C4-2B (cell line): ENCODE measurements at regions not wholly inside any gene's neighbourhood (a gene's known extent, or its start where the extent isn't known, plus 50 kb on each side); places are given as distances from the start of the nearest gene placed in this dataset.

ENCODE experiments used
- H3K27ac ChIP-seq: fragments of 450-650 bp; 2 replicates; pipeline ENCODE4 v1.5.1; 2017
- ZFX ChIP-seq: fragments of 450-650 bp; IDR thresholded peaks from 2 replicates; pipeline ENCODE4 v1.6.1; 2017
- TF ChIP-seq, protein P1 (sequence below): fragments of 450-650 bp; conservative IDR thresholded peaks from 2 replicates; pipeline ENCODE4 v1.5.1; 2017; ENCODE audit warnings: mild to moderate bottlenecking

DNA sequence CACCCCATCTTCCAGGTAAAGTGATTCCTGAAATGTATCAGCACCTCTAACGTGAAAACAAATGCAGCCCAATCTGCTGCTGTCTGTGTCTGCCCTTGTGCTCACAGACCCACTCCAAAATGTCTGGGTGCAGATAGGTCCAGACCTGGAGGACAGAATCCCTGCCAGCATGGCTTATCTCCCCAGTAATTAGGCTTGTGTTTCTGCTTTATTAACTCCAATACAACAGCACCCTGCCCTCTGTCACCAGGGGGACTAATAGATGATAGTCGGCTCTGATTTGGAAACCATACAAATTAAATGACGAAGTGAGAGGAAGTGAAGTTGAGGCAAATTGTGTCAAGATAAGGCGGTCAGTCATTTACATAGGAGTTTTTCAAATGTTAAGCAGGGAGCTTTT lies 608.3 kb upstream of the SALL1 start:
- no peak overlapping the region for H3K27ac ChIP-seq
- TF ChIP-seq, protein P1, sequence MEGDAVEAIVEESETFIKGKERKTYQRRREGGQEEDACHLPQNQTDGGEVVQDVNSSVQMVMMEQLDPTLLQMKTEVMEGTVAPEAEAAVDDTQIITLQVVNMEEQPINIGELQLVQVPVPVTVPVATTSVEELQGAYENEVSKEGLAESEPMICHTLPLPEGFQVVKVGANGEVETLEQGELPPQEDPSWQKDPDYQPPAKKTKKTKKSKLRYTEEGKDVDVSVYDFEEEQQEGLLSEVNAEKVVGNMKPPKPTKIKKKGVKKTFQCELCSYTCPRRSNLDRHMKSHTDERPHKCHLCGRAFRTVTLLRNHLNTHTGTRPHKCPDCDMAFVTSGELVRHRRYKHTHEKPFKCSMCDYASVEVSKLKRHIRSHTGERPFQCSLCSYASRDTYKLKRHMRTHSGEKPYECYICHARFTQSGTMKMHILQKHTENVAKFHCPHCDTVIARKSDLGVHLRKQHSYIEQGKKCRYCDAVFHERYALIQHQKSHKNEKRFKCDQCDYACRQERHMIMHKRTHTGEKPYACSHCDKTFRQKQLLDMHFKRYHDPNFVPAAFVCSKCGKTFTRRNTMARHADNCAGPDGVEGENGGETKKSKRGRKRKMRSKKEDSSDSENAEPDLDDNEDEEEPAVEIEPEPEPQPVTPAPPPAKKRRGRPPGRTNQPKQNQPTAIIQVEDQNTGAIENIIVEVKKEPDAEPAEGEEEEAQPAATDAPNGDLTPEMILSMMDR: no peak
- no peak for TF ChIP-seq ZFX

DNA sequence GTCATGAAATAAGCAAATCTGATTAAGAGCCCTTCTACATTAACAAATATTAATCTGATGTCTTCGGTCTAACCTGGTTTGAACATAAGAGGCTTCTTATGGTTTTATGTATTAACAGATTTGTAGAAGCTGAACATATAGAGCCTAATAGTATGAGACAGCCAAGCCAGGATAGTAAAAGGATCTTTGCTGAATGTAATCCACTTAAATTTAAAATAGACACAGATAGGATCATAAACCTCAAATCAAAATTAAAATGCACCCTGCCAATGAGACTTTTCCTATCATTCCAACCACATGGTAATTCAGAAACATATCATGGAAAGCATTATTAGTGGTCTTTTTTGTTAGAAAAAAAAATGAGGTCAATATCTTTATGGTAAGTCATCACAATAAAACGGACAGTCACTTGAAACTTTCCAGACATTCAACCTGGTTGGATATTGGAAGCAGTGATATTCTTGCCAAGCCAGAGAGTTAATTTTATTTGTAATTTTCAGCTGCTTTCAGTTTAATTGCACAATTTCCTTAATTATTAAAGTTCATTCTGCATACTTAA lies 606.9 kb upstream of the SALL1 start:
- no peak overlapping the region for H3K27ac ChIP-seq
- TF ChIP-seq ZFX: no peak
- TF ChIP-seq, protein P1: no peak

DNA sequence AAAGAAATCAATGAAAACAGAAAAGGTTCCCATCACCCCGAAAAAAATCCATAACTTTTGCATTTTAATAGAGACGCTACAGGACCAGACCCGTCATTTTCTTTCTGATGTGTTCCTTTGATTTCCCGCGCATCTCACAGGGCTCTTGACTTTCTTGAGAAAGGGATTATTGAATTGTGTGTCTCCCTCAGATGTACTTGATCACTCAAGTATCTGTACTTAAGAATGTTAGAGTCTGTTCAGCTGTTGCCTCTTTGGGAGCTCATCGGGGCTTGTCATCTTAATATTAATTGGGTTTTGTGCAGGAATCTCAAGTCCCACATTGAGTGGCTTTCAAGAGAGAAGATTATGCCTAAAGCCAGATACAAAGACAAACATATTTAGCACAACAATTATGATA lies 606.4 kb upstream of the SALL1 start:
- no peak overlapping the region for H3K27ac ChIP-seq

DNA sequence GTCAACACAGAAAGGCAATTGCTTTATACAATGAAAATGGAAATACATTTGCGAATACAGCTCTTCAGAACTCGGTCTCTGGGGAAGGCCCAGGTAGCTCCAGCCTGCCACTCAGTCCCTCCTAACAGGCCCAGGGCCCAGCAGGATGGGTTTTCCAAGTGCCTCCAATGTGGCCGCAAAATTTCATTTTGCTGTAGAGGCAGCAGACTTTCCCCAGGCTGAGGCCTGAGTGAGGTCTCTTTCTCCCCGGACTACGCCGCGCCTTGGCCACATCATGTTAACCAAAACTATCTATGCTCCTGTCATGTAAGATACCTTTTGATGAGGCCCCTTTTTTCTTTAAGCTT lies 606.0 kb upstream of the SALL1 start:
- no peak overlapping the region for H3K27ac ChIP-seq
- TF ChIP-seq, protein P1: no peak
- no peak for TF ChIP-seq ZFX

More for the DNA sequence above, 606.4 kb upstream of the SALL1 start:
- TF ChIP-seq, protein P1: no peak
- no peak for TF ChIP-seq ZFX

DNA sequence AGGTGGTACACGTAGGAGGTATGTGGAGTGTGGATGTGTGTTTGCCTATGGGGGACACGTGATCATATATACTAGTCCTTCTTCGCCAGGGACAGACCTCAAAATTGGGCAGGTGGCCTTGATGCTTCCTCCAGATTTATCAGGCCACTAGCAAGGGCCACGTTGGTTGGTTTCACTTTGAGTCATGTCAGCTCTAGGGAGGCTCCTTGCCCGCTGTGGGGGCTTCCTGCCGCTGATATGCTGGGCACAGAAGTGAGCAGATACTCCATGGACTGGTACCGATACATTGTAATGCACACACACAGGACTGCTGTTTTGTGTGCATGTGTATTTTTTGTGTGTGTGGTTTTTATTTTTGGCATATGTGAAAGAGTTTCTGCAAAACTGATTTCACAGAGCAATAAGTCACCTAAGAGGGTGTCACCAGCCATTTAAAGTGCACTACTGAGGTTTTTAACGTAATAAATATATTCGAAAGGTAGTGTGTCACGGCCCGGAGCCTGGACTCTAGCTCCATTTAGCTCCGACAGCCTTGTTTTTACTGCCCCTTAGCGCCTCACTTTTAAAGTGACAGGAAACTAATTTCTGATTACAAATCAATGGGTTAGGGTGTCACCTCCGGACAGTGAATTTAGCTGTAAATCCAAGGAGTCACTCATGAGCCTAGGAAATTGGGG lies 605.5 kb upstream of the SALL1 start:
- no peak for TF ChIP-seq ZFX
- TF ChIP-seq, protein P1: no peak
- H3K27ac ChIP-seq: no peak overlapping the region

DNA sequence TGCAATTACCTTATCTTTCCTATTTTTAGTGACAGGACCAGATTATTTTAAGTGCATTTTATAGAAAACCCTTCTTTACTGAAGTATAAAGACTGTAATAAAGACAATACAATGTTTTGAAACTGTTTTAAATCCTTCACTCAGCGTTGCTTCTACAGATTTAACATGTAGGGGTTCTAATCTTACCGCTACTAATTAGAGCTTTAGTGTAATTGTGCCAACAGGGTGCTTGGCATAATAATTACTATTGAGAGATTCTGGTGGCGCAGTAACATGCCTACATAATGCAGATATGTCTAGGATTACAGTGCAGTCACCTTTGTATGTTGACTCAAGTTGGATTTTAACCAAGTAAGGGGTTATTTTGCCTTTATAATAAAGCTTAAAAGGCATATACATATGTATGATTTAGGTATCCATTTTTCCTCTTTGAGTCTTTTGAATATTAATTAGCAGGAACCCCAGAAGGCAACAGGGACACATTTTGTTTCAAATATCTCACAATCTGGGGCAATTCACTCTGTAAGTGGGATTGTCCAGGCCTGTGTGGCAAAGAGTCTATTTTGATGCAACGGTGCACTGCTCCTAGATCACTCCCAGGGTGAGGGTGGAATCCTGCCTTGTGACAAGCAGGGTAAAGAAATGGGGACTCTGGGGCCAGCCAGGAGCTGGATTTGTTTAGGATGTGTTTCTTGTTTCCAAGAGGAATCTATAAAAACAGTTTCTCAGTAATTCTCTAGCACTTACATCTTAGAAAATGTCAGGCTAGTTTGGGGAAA lies 604.7 kb upstream of the SALL1 start:
- H3K27ac ChIP-seq: no peak overlapping the region
- TF ChIP-seq, protein P1: no peak
- TF ChIP-seq ZFX: no peak

DNA sequence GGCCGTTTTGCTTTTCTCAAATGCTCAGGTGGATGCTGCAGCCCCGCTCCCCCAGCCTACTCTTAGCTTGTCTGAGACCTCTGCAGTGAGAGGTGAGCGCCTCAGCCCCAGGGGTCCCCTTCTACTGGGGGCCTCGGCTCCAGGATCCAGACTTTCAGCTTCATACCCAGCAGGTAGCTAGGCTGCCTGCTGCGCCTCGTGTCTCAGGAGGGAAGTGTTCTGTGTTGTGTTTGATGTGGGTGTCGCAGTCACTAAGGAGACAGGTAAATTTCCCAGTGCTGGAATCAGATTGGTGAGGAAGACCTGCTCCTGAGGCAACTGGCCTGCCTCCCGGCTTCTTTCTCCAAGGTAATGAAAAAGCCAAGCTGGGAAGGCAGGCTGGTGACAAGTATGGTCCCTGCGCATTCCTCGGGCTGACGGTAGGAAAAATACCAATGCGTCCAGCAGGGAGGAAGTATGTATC lies 604.0 kb upstream of the SALL1 start:
- no peak overlapping the region for H3K27ac ChIP-seq
- TF ChIP-seq, protein P1: no peak
- no peak for TF ChIP-seq ZFX
